ENCODE measurements at regions not wholly inside any gene's neighbourhood (a gene's known extent, or its start where the extent isn't known, plus 50 kb on each side); places are given as distances from the start of the nearest gene placed in this dataset.
A peak's percentile ranks its signal among the peaks of the same experiment; 100 is the strongest.
"Not testable (repeated sequence)": the region's sequence is repeated elsewhere in the genome, so short reads cannot be mapped to it uniquely, and the experiment has no call there.

DNA sequence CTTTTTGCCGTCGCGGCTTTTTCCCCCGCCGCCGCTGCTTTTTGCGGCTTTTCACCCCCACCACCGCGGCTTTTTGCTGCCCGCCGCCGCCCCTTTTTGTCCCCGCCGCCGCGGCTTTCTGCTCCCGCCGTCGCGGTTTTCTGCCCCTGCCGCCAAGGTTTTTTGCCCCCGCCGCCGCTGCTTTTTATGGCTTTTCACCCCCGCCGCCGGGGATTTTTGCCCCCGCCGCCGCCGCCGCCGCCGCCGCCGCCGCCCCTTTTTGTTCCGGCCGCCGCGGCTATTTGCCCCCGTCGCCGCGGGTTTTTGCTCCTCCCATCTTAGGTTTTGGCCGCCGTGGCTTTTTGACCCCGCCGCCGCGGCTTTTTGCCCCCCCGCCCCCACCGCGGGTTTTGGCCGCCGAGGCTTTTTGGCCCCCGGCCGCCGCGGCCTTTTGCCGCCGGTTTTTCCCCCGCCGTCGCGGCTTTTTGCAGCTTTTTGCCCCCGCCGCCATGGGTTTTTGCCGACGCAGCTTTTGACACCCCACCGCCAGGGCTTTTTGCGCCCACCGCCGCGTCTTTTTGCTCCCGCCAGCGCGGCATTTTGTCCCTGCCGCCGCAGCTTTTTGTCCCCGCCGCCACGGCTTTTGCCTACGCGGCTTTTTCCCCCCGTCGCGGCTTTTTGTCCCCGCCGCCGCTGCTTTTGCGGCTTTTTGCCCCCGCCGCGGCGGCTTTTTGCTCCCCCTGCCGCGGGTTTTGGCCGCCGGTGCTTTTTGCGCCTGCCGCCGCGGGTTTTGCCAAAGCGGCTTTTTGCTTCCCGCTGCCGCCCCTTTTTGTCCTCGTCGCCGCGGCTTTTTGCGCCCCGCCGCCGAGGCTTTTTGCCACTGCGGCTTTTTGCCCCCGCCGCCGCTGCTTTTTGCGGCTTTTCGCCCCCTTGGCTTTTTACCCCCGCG, 519.4 kb upstream of the WSB1 start:
- H3K4me3 ChIP-seq (ENCODE audit: low read length) = no peak overlapping the region
- TF ChIP-seq, protein P1, sequence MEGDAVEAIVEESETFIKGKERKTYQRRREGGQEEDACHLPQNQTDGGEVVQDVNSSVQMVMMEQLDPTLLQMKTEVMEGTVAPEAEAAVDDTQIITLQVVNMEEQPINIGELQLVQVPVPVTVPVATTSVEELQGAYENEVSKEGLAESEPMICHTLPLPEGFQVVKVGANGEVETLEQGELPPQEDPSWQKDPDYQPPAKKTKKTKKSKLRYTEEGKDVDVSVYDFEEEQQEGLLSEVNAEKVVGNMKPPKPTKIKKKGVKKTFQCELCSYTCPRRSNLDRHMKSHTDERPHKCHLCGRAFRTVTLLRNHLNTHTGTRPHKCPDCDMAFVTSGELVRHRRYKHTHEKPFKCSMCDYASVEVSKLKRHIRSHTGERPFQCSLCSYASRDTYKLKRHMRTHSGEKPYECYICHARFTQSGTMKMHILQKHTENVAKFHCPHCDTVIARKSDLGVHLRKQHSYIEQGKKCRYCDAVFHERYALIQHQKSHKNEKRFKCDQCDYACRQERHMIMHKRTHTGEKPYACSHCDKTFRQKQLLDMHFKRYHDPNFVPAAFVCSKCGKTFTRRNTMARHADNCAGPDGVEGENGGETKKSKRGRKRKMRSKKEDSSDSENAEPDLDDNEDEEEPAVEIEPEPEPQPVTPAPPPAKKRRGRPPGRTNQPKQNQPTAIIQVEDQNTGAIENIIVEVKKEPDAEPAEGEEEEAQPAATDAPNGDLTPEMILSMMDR (IDR thresholded peaks at IDR 0.05; ENCODE audit: insufficient read depth, low read depth, low read length, missing control alignments) = no peak
- no peak for DNase-seq (ENCODE audit: low read depth)

GRCh38 chr17:26775219-26775822, 518.6 kb upstream of the WSB1 start:
- no peak for DNase-seq (ENCODE audit: low read depth)
- H3K4me3 ChIP-seq (ENCODE audit: low read length) = no peak overlapping the region
- TF ChIP-seq, protein P1 (IDR thresholded peaks at IDR 0.05; ENCODE audit: insufficient read depth, low read depth, low read length, missing control alignments) = no peak

DNA sequence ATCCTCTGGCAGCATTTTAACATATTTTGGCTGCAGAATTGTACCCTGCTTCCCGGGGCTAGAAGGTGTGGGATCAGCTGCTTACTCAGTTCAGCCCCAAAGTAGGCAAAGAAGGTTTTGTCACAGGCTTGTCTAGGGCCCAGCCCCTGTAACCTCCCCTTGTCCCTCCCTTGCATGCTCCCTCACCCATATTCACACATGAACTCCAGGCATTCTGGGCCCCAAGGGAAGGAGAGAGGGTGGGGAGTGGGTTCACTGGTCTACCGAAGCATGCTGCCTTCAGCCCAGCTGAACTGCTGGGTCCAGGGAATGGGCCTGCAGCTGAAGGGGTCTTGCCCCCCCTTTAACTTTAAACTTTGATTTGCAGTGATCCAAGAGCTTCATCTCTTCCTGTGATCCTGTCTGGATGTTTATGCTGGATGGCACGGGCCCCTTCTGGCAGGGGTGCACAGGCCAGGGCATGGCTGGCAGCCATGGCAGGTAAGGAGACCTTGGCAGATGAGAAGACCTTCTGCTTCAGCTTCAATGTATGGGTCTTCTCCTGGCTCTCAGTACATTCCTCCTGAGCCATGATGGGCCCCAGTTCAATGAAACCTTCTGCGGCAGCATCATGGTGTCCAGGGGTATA, 513.6 kb upstream of the WSB1 start:
- DNase-seq (ENCODE audit: low read depth); H3K4me3 ChIP-seq (ENCODE audit: low read length): not testable (repeated sequence)

GRCh38 chr17:26782153-26782552, 511.8 kb upstream of the WSB1 start:
- no peak overlapping the region for H3K4me3 ChIP-seq (ENCODE audit: low read length)
- TF ChIP-seq, protein P1 (IDR thresholded peaks at IDR 0.05; ENCODE audit: insufficient read depth, low read depth, low read length, missing control alignments) = no peak
- no peak for DNase-seq (ENCODE audit: low read depth)

DNA sequence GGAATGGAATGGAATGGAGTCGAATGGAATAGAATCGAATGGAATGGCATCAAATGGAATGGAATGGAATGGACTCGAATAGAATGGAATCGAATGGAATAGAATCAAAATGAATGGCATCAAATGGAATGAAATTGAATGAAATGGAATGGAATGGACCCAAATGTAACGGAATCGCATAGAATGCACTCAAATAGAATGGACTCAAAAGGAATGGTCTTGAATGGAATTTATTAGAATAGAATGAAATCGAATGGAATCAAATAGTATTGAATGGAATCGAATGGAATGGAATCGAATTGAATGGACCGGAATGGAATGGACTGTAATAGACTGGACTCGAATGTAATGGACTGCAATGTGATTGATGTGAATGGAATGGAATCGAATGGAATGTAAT, 501.4 kb upstream of the WSB1 start:
- peak; percentile 36 for DNase-seq (ENCODE audit: low read depth)
- TF ChIP-seq, protein P1 (IDR thresholded peaks at IDR 0.05; ENCODE audit: insufficient read depth, low read depth, low read length, missing control alignments) = no peak
- no peak overlapping the region for H3K4me3 ChIP-seq (ENCODE audit: low read length)

- no peak for DNase-seq (ENCODE audit: low read depth)
- TF ChIP-seq, protein P1 (IDR thresholded peaks at IDR 0.05; ENCODE audit: insufficient read depth, low read depth, low read length, missing control alignments) = no peak
- H3K4me3 ChIP-seq (ENCODE audit: low read length) = no peak overlapping the region
Observed at GRCh38 chr17:26807024-26807423, 486.9 kb upstream of the WSB1 start.

DNA sequence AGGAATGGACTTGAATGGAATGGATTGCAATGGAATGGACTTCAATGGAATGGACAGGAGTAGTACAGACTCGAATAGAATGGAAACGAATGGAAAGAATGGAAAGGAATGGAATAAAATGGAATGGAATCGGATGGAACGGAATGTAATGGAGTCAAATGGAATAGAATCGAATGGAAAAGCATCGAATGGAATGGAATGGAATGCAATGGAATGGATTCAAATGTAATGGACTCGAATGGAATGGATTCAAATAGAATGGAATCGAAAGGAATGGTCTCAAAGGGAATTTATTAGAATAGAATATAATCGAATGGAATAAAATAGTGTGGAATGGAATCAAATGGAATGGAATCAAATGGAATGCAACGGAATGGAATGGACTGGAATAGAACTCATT, 484.9 kb upstream of the WSB1 start:
- TF ChIP-seq, protein P1 (IDR thresholded peaks at IDR 0.05; ENCODE audit: insufficient read depth, low read depth, low read length, missing control alignments) = no peak
- H3K4me3 ChIP-seq (ENCODE audit: low read length) = no peak overlapping the region
- DNase-seq (ENCODE audit: low read depth) = peak; percentile 38
